ENCODE measurements at regions not wholly inside any gene's neighbourhood (a gene's known extent, or its start where the extent isn't known, plus 50 kb on each side); places are given as distances from the start of the nearest gene placed in this dataset.
A peak's percentile ranks its signal among the peaks of the same experiment; 100 is the strongest.

- no peak overlapping the region for H3K27ac Mint-ChIP-seq
- no peak for DNase-seq
- H3K27me3 Mint-ChIP-seq (ENCODE audit: low read depth): no peaks in the 10 kb centered on the region
- CTCF ChIA-PET: no interaction called here
- POLR2A ChIA-PET: no interaction called here
- H3K4me1 Mint-ChIP-seq (ENCODE audit: low read depth): no peaks in the 10 kb centered on the region
- H3K9me3 Mint-ChIP-seq (ENCODE audit: insufficient read depth): no peaks in the 10 kb centered on the region
- no peak for ATAC-seq
- H3K36me3 Mint-ChIP-seq (ENCODE audit: low read depth): no peaks in the 10 kb centered on the region
- no peak overlapping the region for H3K4me3 Mint-ChIP-seq
Observed at GRCh38 chr12:115386946-115387345, 703.0 kb upstream of the TBX3 start.

GRCh38 chr12:115385141-115385540 lies 701.2 kb upstream of the TBX3 start:
- no peak for DNase-seq
- Mint-ChIP-seq H3K4me1 (ENCODE audit: low read depth) (peaks cover 3% of the 10 kb centered on the region), H3K27ac (no peak overlapping the region), H3K27me3 (ENCODE audit: low read depth) (no peaks in the 10 kb centered on the region), H3K4me3 (no peak overlapping the region), H3K36me3 (ENCODE audit: low read depth) (no peaks in the 10 kb centered on the region), H3K9me3 (ENCODE audit: insufficient read depth) (no peaks in the 10 kb centered on the region)
- CTCF ChIA-PET: no interaction called here
- ATAC-seq: no peak
- POLR2A ChIA-PET: no interaction called here

- no peaks in the 10 kb centered on the region for H3K36me3 Mint-ChIP-seq (ENCODE audit: low read depth)
- H3K4me1 Mint-ChIP-seq (ENCODE audit: low read depth): peaks cover 3% of the 10 kb centered on the region
- H3K27me3 Mint-ChIP-seq (ENCODE audit: low read depth): no peaks in the 10 kb centered on the region
- H3K9me3 Mint-ChIP-seq (ENCODE audit: insufficient read depth): no peaks in the 10 kb centered on the region
- no peak overlapping the region for H3K4me3 Mint-ChIP-seq
- DNase-seq (no peak), ATAC-seq (no peak)
- ChIA-PET CTCF (no interaction called here), POLR2A (no interaction called here)
- no peak overlapping the region for H3K27ac Mint-ChIP-seq
Observed at GRCh38 chr12:115384391-115384790, 700.4 kb upstream of the TBX3 start.

- CTCF ChIA-PET: no interaction called here
- Mint-ChIP-seq H3K4me3 (no peak overlapping the region), H3K27ac (no peak overlapping the region), H3K27me3 (ENCODE audit: low read depth) (no peaks in the 10 kb centered on the region), H3K9me3 (ENCODE audit: insufficient read depth) (no peaks in the 10 kb centered on the region), H3K4me1 (ENCODE audit: low read depth) (peaks cover 3% of the 10 kb centered on the region), H3K36me3 (ENCODE audit: low read depth) (no peaks in the 10 kb centered on the region)
- DNase-seq (no peak), ATAC-seq (no peak)
- POLR2A ChIA-PET: no interaction called here
Observed at GRCh38 chr12:115383668-115384067, 699.7 kb upstream of the TBX3 start.

- ChIA-PET POLR2A (no interaction called here), CTCF (no interaction called here)
- Mint-ChIP-seq H3K4me3 (no peak overlapping the region), H3K27ac (no peak overlapping the region), H3K27me3 (ENCODE audit: low read depth) (no peaks in the 10 kb centered on the region), H3K9me3 (ENCODE audit: insufficient read depth) (no peaks in the 10 kb centered on the region), H3K4me1 (ENCODE audit: low read depth) (peaks cover 3% of the 10 kb centered on the region), H3K36me3 (ENCODE audit: low read depth) (no peaks in the 10 kb centered on the region)
- no peak for DNase-seq
- no peak for ATAC-seq
Observed at GRCh38 chr12:115382681-115383080, 698.7 kb upstream of the TBX3 start.

- DNase-seq: no peak
- Mint-ChIP-seq H3K27me3 (ENCODE audit: low read depth) (no peaks in the 10 kb centered on the region), H3K4me3 (no peak overlapping the region), H3K4me1 (ENCODE audit: low read depth) (peaks cover 6% of the 10 kb centered on the region), H3K9me3 (ENCODE audit: insufficient read depth) (no peaks in the 10 kb centered on the region), H3K27ac (no peak overlapping the region), H3K36me3 (ENCODE audit: low read depth) (no peaks in the 10 kb centered on the region)
- ChIA-PET POLR2A (no interaction called here), CTCF (no interaction called here)
- ATAC-seq: no peak
Observed at GRCh38 chr12:115380546-115381120, 696.7 kb upstream of the TBX3 start.

GRCh38 chr12:115378291-115378690 lies 694.3 kb upstream of the TBX3 start:
- DNase-seq: no peak
- peaks cover 4% of the 10 kb centered on the region for H3K9me3 Mint-ChIP-seq (ENCODE audit: insufficient read depth)
- CTCF ChIA-PET: no interaction called here
- H3K4me1 Mint-ChIP-seq (ENCODE audit: low read depth): peaks cover 15% of the 10 kb centered on the region
- no peak overlapping the region for H3K27ac Mint-ChIP-seq
- H3K36me3 Mint-ChIP-seq (ENCODE audit: low read depth): peaks cover 3% of the 10 kb centered on the region
- H3K27me3 Mint-ChIP-seq (ENCODE audit: low read depth): no peaks in the 10 kb centered on the region
- no peak overlapping the region for H3K4me3 Mint-ChIP-seq
- POLR2A ChIA-PET: no interaction called here
- no peak for ATAC-seq

GRCh38 chr12:115377779-115378178 lies 693.8 kb upstream of the TBX3 start:
- Mint-ChIP-seq H3K36me3 (ENCODE audit: low read depth) (peaks cover 3% of the 10 kb centered on the region), H3K9me3 (ENCODE audit: insufficient read depth) (peaks cover 4% of the 10 kb centered on the region), H3K4me3 (no peak overlapping the region), H3K27ac (no peak overlapping the region), H3K27me3 (ENCODE audit: low read depth) (no peaks in the 10 kb centered on the region), H3K4me1 (ENCODE audit: low read depth) (peaks cover 15% of the 10 kb centered on the region)
- DNase-seq (no peak), ATAC-seq (no peak)
- POLR2A ChIA-PET: no interaction called here
- CTCF ChIA-PET: no interaction called here

GRCh38 chr12:115377230-115377629 lies 693.3 kb upstream of the TBX3 start:
- H3K27me3 Mint-ChIP-seq (ENCODE audit: low read depth): no peaks in the 10 kb centered on the region
- no peak for DNase-seq
- peaks cover 4% of the 10 kb centered on the region for H3K9me3 Mint-ChIP-seq (ENCODE audit: insufficient read depth)
- ChIA-PET POLR2A (no interaction called here), CTCF (no interaction called here)
- H3K27ac Mint-ChIP-seq: no peak overlapping the region
- peaks cover 15% of the 10 kb centered on the region for H3K4me1 Mint-ChIP-seq (ENCODE audit: low read depth)
- ATAC-seq: no peak
- H3K4me3 Mint-ChIP-seq: no peak overlapping the region
- H3K36me3 Mint-ChIP-seq (ENCODE audit: low read depth): peaks cover 3% of the 10 kb centered on the region

GRCh38 chr12:115375186-115375991 lies 691.4 kb upstream of the TBX3 start:
- Mint-ChIP-seq H3K9me3 (ENCODE audit: insufficient read depth) (peaks cover 4% of the 10 kb centered on the region), H3K4me1 (ENCODE audit: low read depth) (peaks cover 13% of the 10 kb centered on the region), H3K27ac (peak overlapping the region; percentile 35), H3K4me3 (no peak overlapping the region), H3K36me3 (ENCODE audit: low read depth) (peaks cover 3% of the 10 kb centered on the region), H3K27me3 (ENCODE audit: low read depth) (no peaks in the 10 kb centered on the region)
- POLR2A ChIA-PET: no interaction called here
- CTCF ChIA-PET: no interaction called here
- DNase-seq (peak; percentile 21), ATAC-seq (peak; percentile 51)

GRCh38 chr12:115374480-115375185 lies 690.7 kb upstream of the TBX3 start:
- ChIA-PET CTCF (no interaction called here), POLR2A (no interaction called here)
- Mint-ChIP-seq H3K36me3 (ENCODE audit: low read depth) (peaks cover 3% of the 10 kb centered on the region), H3K4me1 (ENCODE audit: low read depth) (peaks cover 12% of the 10 kb centered on the region), H3K27me3 (ENCODE audit: low read depth) (no peaks in the 10 kb centered on the region), H3K4me3 (no peak overlapping the region), H3K9me3 (ENCODE audit: insufficient read depth) (peaks cover 4% of the 10 kb centered on the region), H3K27ac (peak overlapping the region; percentile 35)
- ATAC-seq: no peak
- DNase-seq: no peak

- CTCF ChIA-PET: no interaction called here
- no peak for ATAC-seq
- Mint-ChIP-seq H3K27ac (no peak overlapping the region), H3K4me1 (ENCODE audit: low read depth) (peaks cover 12% of the 10 kb centered on the region), H3K4me3 (no peak overlapping the region), H3K36me3 (ENCODE audit: low read depth) (peaks cover 3% of the 10 kb centered on the region), H3K27me3 (ENCODE audit: low read depth) (no peaks in the 10 kb centered on the region), H3K9me3 (ENCODE audit: insufficient read depth) (peaks cover 4% of the 10 kb centered on the region)
- POLR2A ChIA-PET: no interaction called here
- DNase-seq: no peak
Observed at GRCh38 chr12:115371711-115372110, 687.7 kb upstream of the TBX3 start.
